ENCODE measurements at regions not wholly inside any gene's neighbourhood (a gene's known extent, or its start where the extent isn't known, plus 50 kb on each side); places are given as distances from the start of the nearest gene placed in this dataset.

GRCh38 chr14:83870546-83871270 is 1659.2 kb upstream of the FLRT2 start:
- TF ChIP-seq CTCF (IDR thresholded peaks at IDR 0.05) (no peak), POLR2A (IDR thresholded peaks at IDR 0.05) (no peak)
